Osteoblast (primary cell): ENCODE measurements at regions not wholly inside any gene's neighbourhood (a gene's known extent, or its start where the extent isn't known, plus 50 kb on each side); places are given as distances from the start of the nearest gene placed in this dataset.

Experiments used
- DNase-seq: peaks from one replicate; pipeline ENCODE4 v3.0.0; 2011; ENCODE audit warnings: low spot score, mixed read lengths; ENCODE audit not compliant: insufficient read length; ENCODE audit errors: missing footprints
- H2AFZ ChIP-seq: 2 replicates; pipeline ENCODE4 v1.6.0; 2011; ENCODE audit warnings: mild to moderate bottlenecking, low read length
- H3K27ac ChIP-seq: 2 replicates; pipeline ENCODE4 v1.5.1; 2011; ENCODE audit warnings: mild to moderate bottlenecking, low read depth, low read length, moderate library complexity
- H3K27me3 ChIP-seq: 2 replicates; pipeline ENCODE4 v1.6.0; 2012; ENCODE audit warnings: mild to moderate bottlenecking, control low read depth, inconsistent platforms, low read length, moderate library complexity; ENCODE audit not compliant: insufficient read depth
- H3K36me3 ChIP-seq: 2 replicates; pipeline ENCODE4 v1.5.1; 2011; ENCODE audit warnings: mild to moderate bottlenecking, low read length, control low read depth, moderate library complexity; ENCODE audit not compliant: insufficient read depth
- H3K4me1 ChIP-seq: 2 replicates; pipeline ENCODE4 v1.5.1; 2011; ENCODE audit warnings: mild to moderate bottlenecking, low read length, control low read depth, moderate library complexity; ENCODE audit not compliant: insufficient read depth
- H3K4me2 ChIP-seq: 2 replicates; pipeline ENCODE4 v1.6.0; 2011; ENCODE audit warnings: mild to moderate bottlenecking, low read length; ENCODE audit not compliant: insufficient read depth
- H3K4me3 ChIP-seq: fragments of 200-600 bp; sonication (generic); 3 replicates; pipeline ENCODE4 v1.5.1; 2012; ENCODE audit warnings: mild to moderate bottlenecking, low read length, inconsistent platforms; ENCODE audit not compliant: insufficient read depth
- H3K79me2 ChIP-seq: 2 replicates; pipeline ENCODE4 v1.6.0; 2012; ENCODE audit warnings: mild to moderate bottlenecking, low read length, control low read depth, inconsistent platforms; ENCODE audit not compliant: insufficient read depth
- H3K9me3 ChIP-seq: 2 replicates; pipeline ENCODE4 v1.5.1; 2011; ENCODE audit warnings: low read depth, low read length, control low read depth
- H4K20me1 ChIP-seq: 2 replicates; pipeline ENCODE4 v1.6.0; 2012; ENCODE audit warnings: mild to moderate bottlenecking, low read length, control low read depth; ENCODE audit not compliant: insufficient read depth
- CTCF ChIP-seq: IDR thresholded peaks from 2 replicates; pipeline ENCODE4 v1.5.1; 2011; ENCODE audit warnings: mild to moderate bottlenecking, low read depth, low read length, moderate library complexity; ENCODE audit errors: extremely low read depth

- no peak overlapping the region for H2AFZ ChIP-seq
- H3K4me2 ChIP-seq: no peak overlapping the region
- no peak for TF ChIP-seq CTCF
- DNase-seq: no peak
- no peaks in the 10 kb centered on the region for H3K27me3 ChIP-seq
- no peaks in the 10 kb centered on the region for H4K20me1 ChIP-seq
- H3K4me3 ChIP-seq: no peak overlapping the region
- H3K4me1 ChIP-seq: no peaks in the 10 kb centered on the region
- no peaks in the 10 kb centered on the region for H3K9me3 ChIP-seq
- H3K27ac ChIP-seq: no peak overlapping the region
- H3K79me2 ChIP-seq: no peaks in the 10 kb centered on the region
- H3K36me3 ChIP-seq: no peaks in the 10 kb centered on the region
Measured at GRCh38 chr12:16110596-16110995, 166.9 kb downstream of the SLC15A5 start.

DNA sequence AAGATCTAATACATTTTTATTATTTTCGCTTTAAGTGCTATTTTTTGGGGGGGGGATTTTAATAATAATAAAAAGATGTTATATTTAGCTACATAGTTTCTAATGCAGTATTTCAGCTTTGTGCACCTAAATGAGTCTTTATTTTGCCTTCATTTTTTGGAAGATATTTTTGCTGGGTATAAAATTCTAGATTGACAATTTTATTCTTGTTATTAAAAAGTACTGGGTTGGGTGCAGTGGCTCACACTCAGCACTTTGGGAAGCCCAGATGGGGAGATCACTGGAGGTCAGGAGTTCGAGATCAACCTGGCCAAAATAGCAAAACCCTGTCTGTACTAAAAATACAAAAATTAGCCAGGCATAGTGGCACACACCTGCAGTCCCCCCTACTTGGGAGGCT lies 173.6 kb downstream of the SLC15A5 start:
- Histone ChIP-seq H3K9me3 (no peaks in the 10 kb centered on the region), H3K27ac (no peak overlapping the region), H4K20me1 (no peaks in the 10 kb centered on the region), H3K27me3 (no peaks in the 10 kb centered on the region), H3K79me2 (no peaks in the 10 kb centered on the region), H2AFZ (no peak overlapping the region), H3K4me1 (no peaks in the 10 kb centered on the region), H3K4me2 (no peak overlapping the region), H3K4me3 (no peak overlapping the region), H3K36me3 (no peaks in the 10 kb centered on the region)
- TF ChIP-seq CTCF: no peak
- no peak for DNase-seq

- Histone ChIP-seq H3K27me3 (no peaks in the 10 kb centered on the region), H4K20me1 (no peaks in the 10 kb centered on the region), H3K4me3 (no peak overlapping the region), H2AFZ (no peak overlapping the region), H3K4me2 (no peak overlapping the region), H3K27ac (no peak overlapping the region), H3K4me1 (no peaks in the 10 kb centered on the region), H3K79me2 (no peaks in the 10 kb centered on the region), H3K36me3 (no peaks in the 10 kb centered on the region), H3K9me3 (no peaks in the 10 kb centered on the region)
- no peak for TF ChIP-seq CTCF
- DNase-seq: no peak
Measured at GRCh38 chr12:16100206-16100605, 177.3 kb downstream of the SLC15A5 start.

- Histone ChIP-seq H3K4me3 (no peak overlapping the region), H3K4me1 (no peaks in the 10 kb centered on the region), H3K27ac (no peak overlapping the region), H2AFZ (no peak overlapping the region), H3K27me3 (no peaks in the 10 kb centered on the region), H3K9me3 (no peaks in the 10 kb centered on the region), H4K20me1 (no peaks in the 10 kb centered on the region), H3K36me3 (no peaks in the 10 kb centered on the region), H3K79me2 (no peaks in the 10 kb centered on the region), H3K4me2 (no peak overlapping the region)
- no peak for TF ChIP-seq CTCF
- DNase-seq: no peak
Measured at GRCh38 chr12:16096273-16096849, 181.1 kb downstream of the SLC15A5 start.
